ENCODE measurements at regions not wholly inside any gene's neighbourhood (a gene's known extent, or its start where the extent isn't known, plus 50 kb on each side); places are given as distances from the start of the nearest gene placed in this dataset.

- H3K9me3 ChIP-seq, result no peaks in the 10 kb centered on the region
- DNase-seq (ENCODE audit: extremely low spot score), result no peak
- H3K4me3 ChIP-seq, result no peak overlapping the region
- no peak overlapping the region for H3K27ac ChIP-seq (replicated peaks in 1 of 4)
- TF ChIP-seq EP300 (IDR thresholded peaks at IDR 0.05) (no peak), POLR2A (IDR thresholded peaks at IDR 0.05; ENCODE audit: low read depth) (no peak), POLR2AphosphoS5 (IDR thresholded peaks at IDR 0.05) (no peak), CTCF (IDR thresholded peaks at IDR 0.05) (no peak)
- no peaks in the 10 kb centered on the region for H3K4me1 ChIP-seq
- intact Hi-C loops (cut with DNase I), result no loop called here
- 82% methylated on average over 2 of the region's 2 CpGs for WGBS
- no peaks in the 10 kb centered on the region for H3K36me3 ChIP-seq
- H3K27me3 ChIP-seq, result no peaks in the 10 kb centered on the region
These were observed 72.1 kb downstream of the DDIT4L start for GRCh38 chr4:100118181-100118580.

- intact Hi-C loops (cut with DNase I), result no loop called here
These were observed 72.5 kb downstream of the DDIT4L start for GRCh38 chr4:100117750-100118149.

GRCh38 chr4:100114909-100115308, 75.4 kb downstream of the DDIT4L start:
- Histone ChIP-seq H3K27ac (replicated peaks in 1 of 4) (no peak overlapping the region), H3K4me3 (no peak overlapping the region), H3K36me3 (no peaks in the 10 kb centered on the region), H3K9me3 (no peaks in the 10 kb centered on the region), H3K4me1 (no peaks in the 10 kb centered on the region), H3K27me3 (no peaks in the 10 kb centered on the region)
- intact Hi-C loops (cut with DNase I), result no loop called here
- 77% methylated on average over 4 of the region's 4 CpGs for WGBS
- TF ChIP-seq CTCF (IDR thresholded peaks at IDR 0.05) (no peak), EP300 (IDR thresholded peaks at IDR 0.05) (no peak), POLR2AphosphoS5 (IDR thresholded peaks at IDR 0.05) (no peak), POLR2A (IDR thresholded peaks at IDR 0.05; ENCODE audit: low read depth) (no peak)
- DNase-seq (ENCODE audit: extremely low spot score), result no peak

More at GRCh38 chr4:100117750-100118149, 72.5 kb downstream of the DDIT4L start:
- Histone ChIP-seq H3K36me3 (no peaks in the 10 kb centered on the region), H3K4me3 (no peak overlapping the region), H3K9me3 (no peaks in the 10 kb centered on the region), H3K4me1 (no peaks in the 10 kb centered on the region), H3K27me3 (no peaks in the 10 kb centered on the region), H3K27ac (replicated peaks in 1 of 4) (no peak overlapping the region)
- DNase-seq (ENCODE audit: extremely low spot score), result no peak
- TF ChIP-seq POLR2AphosphoS5 (IDR thresholded peaks at IDR 0.05), result no peak
- no peak for TF ChIP-seq POLR2A (IDR thresholded peaks at IDR 0.05; ENCODE audit: low read depth)
- TF ChIP-seq CTCF (IDR thresholded peaks at IDR 0.05), result no peak
- TF ChIP-seq EP300 (IDR thresholded peaks at IDR 0.05), result no peak
- WGBS, result 81% methylated on average over 3 of the region's 3 CpGs

- intact Hi-C loops (cut with DNase I), result no loop called here
- TF ChIP-seq EP300 (IDR thresholded peaks at IDR 0.05), result no peak
- TF ChIP-seq CTCF (IDR thresholded peaks at IDR 0.05), result no peak
- TF ChIP-seq POLR2A (IDR thresholded peaks at IDR 0.05; ENCODE audit: low read depth), result no peak
These were observed 76.5 kb downstream of the DDIT4L start for GRCh38 chr4:100113732-100114131.

GRCh38 chr4:100113096-100113495, 77.2 kb downstream of the DDIT4L start:
- Histone ChIP-seq H3K4me1 (no peaks in the 10 kb centered on the region), H3K36me3 (no peaks in the 10 kb centered on the region), H3K27me3 (no peaks in the 10 kb centered on the region), H3K4me3 (no peak overlapping the region), H3K9me3 (no peaks in the 10 kb centered on the region), H3K27ac (replicated peaks in 1 of 4) (no peak overlapping the region)
- TF ChIP-seq POLR2AphosphoS5 (IDR thresholded peaks at IDR 0.05) (no peak), CTCF (IDR thresholded peaks at IDR 0.05) (no peak), POLR2A (IDR thresholded peaks at IDR 0.05; ENCODE audit: low read depth) (no peak), EP300 (IDR thresholded peaks at IDR 0.05) (no peak)
- intact Hi-C loops (cut with DNase I), result no loop called here
- WGBS, result 64% methylated on average over 1 of the region's 1 CpG
- no peak for DNase-seq (ENCODE audit: extremely low spot score)

More at GRCh38 chr4:100113732-100114131, 76.5 kb downstream of the DDIT4L start:
- H3K4me1 ChIP-seq, result no peaks in the 10 kb centered on the region
- H3K27me3 ChIP-seq, result no peaks in the 10 kb centered on the region
- no peak for DNase-seq (ENCODE audit: extremely low spot score)
- H3K36me3 ChIP-seq, result no peaks in the 10 kb centered on the region
- H3K27ac ChIP-seq (replicated peaks in 1 of 4), result no peak overlapping the region
- no peak overlapping the region for H3K4me3 ChIP-seq
- 53% methylated on average over 2 of the region's 2 CpGs for WGBS
- no peaks in the 10 kb centered on the region for H3K9me3 ChIP-seq
